GM10266 (cell line): ENCODE measurements at regions not wholly inside any gene's neighbourhood (a gene's known extent, or its start where the extent isn't known, plus 50 kb on each side); places are given as distances from the start of the nearest gene placed in this dataset.
A peak's percentile ranks its signal among the peaks of the same experiment; 100 is the strongest.

Source experiments
- DNase-seq: peaks from one replicate; pipeline ENCODE4 v3.0.0; 2012; ENCODE audit errors: extremely low spot score
- TF ChIP-seq, protein P1 (sequence below): IDR thresholded peaks from 2 replicates; pipeline ENCODE4 v1.5.1; 2012; ENCODE audit warnings: mild to moderate bottlenecking, low read depth; ENCODE audit not compliant: control insufficient read depth, insufficient read depth; ENCODE audit errors: missing control alignments

DNA sequence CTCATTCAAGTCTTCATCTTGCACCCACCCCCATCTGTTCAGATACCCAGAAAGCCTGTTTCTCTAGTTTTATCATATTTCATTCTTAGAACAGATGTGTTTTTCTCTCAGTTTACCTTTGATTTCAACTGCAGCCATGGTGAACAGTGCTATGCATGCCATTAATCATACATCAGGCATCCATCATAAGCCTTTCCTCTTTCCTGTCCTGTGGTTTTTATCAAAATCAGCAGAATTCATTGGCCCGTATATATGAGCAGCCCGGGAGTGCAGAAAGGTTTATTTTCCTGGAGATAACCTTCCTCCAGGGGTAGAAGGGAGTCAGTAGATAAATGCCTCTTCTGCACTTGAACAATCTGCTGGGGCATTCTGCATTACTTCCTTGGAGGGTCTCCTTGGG is 65.7 kb downstream of the IL21 start:
- TF ChIP-seq, protein P1, sequence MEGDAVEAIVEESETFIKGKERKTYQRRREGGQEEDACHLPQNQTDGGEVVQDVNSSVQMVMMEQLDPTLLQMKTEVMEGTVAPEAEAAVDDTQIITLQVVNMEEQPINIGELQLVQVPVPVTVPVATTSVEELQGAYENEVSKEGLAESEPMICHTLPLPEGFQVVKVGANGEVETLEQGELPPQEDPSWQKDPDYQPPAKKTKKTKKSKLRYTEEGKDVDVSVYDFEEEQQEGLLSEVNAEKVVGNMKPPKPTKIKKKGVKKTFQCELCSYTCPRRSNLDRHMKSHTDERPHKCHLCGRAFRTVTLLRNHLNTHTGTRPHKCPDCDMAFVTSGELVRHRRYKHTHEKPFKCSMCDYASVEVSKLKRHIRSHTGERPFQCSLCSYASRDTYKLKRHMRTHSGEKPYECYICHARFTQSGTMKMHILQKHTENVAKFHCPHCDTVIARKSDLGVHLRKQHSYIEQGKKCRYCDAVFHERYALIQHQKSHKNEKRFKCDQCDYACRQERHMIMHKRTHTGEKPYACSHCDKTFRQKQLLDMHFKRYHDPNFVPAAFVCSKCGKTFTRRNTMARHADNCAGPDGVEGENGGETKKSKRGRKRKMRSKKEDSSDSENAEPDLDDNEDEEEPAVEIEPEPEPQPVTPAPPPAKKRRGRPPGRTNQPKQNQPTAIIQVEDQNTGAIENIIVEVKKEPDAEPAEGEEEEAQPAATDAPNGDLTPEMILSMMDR = no peak
- DNase-seq = no peak

DNA sequence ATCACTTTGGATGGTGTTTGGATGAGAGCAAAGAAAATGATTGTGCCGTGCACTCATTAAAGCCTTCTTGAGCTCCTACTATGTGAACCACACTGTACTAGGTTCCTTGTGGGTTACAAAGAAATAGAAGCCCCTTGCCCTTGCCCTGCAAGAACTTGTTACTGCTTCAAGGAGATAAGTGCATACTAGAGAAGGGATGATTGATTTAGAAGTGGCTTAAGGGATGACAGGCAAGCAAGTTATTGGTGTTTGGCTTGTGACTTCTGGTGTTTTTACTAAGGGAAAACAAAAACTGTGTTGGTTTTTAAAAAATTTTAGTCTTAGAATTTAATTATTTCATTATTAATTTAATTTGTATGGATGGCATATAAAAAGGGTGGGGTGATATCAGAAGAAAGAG is 67.4 kb downstream of the IL21 start:
- DNase-seq = no peak
- TF ChIP-seq, protein P1 = no peak

DNA sequence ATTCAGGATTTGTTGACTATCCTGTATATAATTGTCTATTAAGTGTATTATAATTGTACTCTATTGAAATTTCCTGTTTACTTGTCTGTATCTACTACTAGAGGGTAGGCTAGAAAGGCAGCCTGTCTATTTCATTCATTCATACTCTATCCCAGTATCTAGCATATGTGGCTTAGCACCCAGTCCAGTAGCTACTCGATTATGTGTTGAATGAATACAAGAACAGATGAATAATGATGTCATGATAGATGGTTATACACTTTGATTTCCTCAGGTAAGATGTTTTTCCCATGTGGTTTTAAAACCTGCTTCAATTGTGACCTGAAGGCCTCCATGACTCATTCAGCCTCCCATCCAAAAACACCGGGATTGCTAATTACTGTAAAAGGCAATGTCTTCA is 68.0 kb downstream of the IL21 start:
- TF ChIP-seq, protein P1 = no peak
- no peak for DNase-seq

DNA sequence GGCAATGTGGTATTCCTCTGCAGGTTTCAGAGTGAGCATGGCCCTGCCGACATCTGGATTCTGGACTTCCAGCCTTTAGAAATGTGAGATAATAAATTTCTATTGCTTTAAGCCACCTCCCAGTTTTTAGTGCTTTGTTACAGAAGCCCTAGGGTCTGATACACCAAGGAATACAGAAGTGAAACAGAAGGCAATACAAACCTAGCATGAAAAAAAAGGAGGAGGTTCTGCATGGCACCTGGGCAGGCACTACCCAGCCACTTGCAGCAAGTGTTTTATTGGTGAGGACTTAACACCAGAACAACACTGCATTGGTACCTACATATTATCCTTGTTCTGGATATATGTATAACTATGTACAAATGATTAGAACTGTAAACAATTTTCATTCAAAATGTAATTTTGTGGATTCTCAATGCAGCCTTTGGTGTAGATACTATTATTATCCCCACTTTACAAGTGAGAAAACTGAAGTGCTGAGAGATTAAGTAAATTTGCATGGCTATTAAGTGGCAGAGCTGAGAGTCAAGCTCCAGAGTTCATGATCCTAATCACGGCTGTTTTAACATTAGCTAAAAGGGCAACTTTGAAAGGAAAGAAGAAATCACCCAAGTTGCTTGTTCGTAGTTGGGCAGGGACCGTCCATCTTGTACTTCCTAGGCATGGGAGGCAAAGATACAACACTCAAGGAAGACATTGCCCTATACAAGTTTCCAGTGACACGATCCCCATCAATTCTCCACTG is 71.8 kb downstream of the IL21 start:
- TF ChIP-seq, protein P1 = no peak
- DNase-seq = no peak

DNA sequence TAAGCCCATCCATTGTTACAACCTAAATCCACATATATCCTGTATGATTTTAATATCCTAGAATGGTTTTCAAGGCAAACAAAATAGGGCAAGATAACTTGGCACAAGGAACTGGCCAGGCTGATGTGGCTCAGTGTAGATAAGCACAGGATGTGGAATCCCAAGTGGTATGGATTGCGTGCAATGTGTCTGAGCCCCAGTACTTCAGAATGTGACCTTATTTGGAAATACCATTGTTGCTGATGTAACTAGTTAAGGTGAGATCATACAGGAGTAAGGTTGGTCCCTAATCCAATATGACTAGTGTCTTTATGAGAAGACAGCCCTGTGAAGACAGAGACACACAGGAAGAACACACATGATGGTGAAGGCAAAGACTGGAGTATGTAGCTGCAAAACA is 72.4 kb downstream of the IL21 start:
- no peak for DNase-seq
- TF ChIP-seq, protein P1 = no peak

DNA sequence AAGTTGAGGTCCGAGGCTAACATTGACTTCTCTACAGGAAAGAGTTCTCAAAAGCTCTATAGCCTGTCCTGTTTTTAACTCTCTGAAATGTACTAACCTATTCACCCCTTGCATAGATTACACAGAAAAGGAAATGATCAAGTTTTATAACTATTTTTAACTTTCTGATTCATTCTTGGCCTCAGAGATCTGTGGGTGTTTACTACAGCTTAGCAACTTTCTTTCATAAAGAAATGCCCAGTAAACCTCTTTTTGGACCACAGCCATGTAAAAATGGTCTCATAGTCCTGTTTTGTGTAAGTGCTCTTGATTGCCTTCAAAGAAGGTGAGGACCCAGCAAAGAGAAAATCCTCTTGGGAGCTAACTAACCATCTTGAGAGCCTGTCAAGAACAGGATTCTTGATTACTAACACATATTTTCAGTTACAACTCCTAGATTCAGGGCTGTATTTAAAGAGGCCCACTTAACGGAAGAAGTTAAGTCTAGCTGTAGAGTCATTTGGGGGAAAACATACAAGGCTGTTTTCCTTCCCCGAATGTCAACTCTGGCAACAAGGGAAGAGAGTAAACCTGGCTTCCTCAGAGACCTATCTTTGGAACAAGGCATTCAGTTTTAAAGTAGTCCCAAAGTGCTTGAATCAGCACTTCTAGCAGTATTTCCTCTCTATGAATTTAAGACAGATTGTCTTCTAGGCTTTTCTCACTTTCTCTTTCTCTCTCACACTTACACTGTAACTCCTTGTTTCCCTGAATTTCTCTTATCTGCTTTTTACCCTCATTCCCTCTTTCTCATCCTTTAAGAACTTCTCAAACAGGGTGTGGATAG is 78.2 kb downstream of the IL21 start:
- peak; percentile 47 for DNase-seq
- TF ChIP-seq, protein P1 = no peak

DNA sequence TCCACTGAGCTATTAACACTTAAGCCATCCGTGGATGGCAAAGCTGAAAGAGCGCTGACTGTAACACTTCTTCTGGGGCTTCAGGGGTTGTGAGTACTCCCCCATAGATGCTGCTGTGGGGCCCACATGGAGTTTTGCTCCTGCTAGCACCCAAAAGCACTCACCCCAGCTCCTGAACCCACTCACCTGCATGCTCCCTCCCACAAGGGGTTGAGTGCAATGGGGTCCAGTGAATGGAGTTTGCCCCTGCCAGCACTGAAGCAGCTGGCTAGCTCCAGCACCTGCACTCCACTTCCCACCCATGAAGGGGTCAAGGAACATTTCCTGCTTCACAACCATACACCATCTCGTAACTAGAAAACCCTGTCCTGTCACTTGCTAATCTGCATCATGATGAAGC is 78.9 kb downstream of the IL21 start:
- TF ChIP-seq, protein P1 = no peak
- no peak for DNase-seq
